Calu3 (cell line): ENCODE measurements at regions not wholly inside any gene's neighbourhood (a gene's known extent, or its start where the extent isn't known, plus 50 kb on each side); places are given as distances from the start of the nearest gene placed in this dataset.

Source experiments
- BruUV-seq: library from RNA; stranded (reverse); fragments of 400-500 nt; replicated peaks from 2 replicates; lab custom pipeline; 2021; lab: Mats Ljungman, UMichigan
- CTCF ChIA-PET: fragments of 300-600 bp; sonication (Branson Sonifier 250); formaldehyde crosslinking; loops from one replicate; lab custom pipeline; 2022; ENCODE audit warnings: antibody characterized with exemption; lab: Charles Lee
- DNase-seq: peaks from one replicate; pipeline ENCODE4 v3.0.0; 2022
- H3K27ac Mint-ChIP-seq: one replicate; pipeline ENCODE4 v1.8.0; 2022; ENCODE audit warnings: mixed read lengths; ENCODE audit not compliant: unreplicated experiment
- H3K27me3 Mint-ChIP-seq: one replicate; pipeline ENCODE4 v1.8.0; 2022; ENCODE audit warnings: mixed read lengths; ENCODE audit not compliant: unreplicated experiment
- H3K36me3 Mint-ChIP-seq: one replicate; pipeline ENCODE4 v1.8.0; 2022; ENCODE audit warnings: mild to moderate bottlenecking, moderate library complexity, mixed read lengths; ENCODE audit not compliant: insufficient read depth, unreplicated experiment
- H3K4me1 Mint-ChIP-seq: one replicate; pipeline ENCODE4 v1.8.0; 2022; ENCODE audit warnings: mild to moderate bottlenecking, low read depth, mixed read lengths; ENCODE audit not compliant: unreplicated experiment
- H3K4me3 Mint-ChIP-seq: one replicate; pipeline ENCODE4 v1.8.0; 2022; ENCODE audit warnings: mild to moderate bottlenecking, low read depth, moderate library complexity, mixed read lengths; ENCODE audit not compliant: unreplicated experiment
- H3K9me3 Mint-ChIP-seq: one replicate; pipeline ENCODE4 v1.8.0; 2022; ENCODE audit warnings: low read depth, mixed read lengths; ENCODE audit not compliant: unreplicated experiment
- CTCF ChIP-seq: fragments of 200-600 bp; IDR thresholded peaks from one replicate; pipeline ENCODE4 v1.8.0; 2022; ENCODE audit warnings: antibody characterized with exemption; ENCODE audit not compliant: unreplicated experiment
- intact Hi-C: fragments of 100-400 bp; cut with micrococcal nuclease; formaldehyde crosslinking; loops from one replicate; pipeline ENCODE4 v1.10.0; 2022; ENCODE audit not compliant: unreplicated experiment

DNA sequence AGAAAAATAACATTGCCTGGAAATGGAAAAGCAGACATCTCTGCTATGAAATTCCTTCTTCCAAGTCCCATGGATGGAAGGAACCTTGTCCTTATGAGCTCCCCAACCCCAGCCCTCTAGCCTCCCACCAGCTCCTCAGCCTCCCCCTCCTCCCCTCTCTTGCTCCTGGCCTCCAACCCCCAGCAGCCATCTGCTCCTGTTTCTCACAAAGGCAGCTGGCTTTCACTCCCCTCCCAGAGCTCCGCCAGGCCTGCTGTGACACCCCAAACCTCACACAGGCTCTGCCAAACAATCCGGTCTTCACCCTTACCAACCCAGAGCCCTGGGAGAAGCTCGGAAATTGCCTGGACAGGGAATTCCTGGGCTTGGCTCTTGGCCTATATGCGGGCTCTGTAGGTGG, 69.2 kb downstream of the KLHDC7A start:
- Mint-ChIP-seq H3K27ac (no peak overlapping the region), H3K9me3 (no peaks in the 10 kb centered on the region), H3K27me3 (peaks cover 93% of the 10 kb centered on the region), H3K4me3 (no peak overlapping the region), H3K4me1 (no peaks in the 10 kb centered on the region), H3K36me3 (no peaks in the 10 kb centered on the region)
- no peak for TF ChIP-seq CTCF
- no TSS peak for BruUV-seq
- CTCF ChIA-PET: no interaction called here
- DNase-seq: no peak
- intact Hi-C loops: no loop called here

- Mint-ChIP-seq H3K27ac (no peak overlapping the region), H3K36me3 (no peaks in the 10 kb centered on the region), H3K27me3 (peaks cover 92% of the 10 kb centered on the region), H3K9me3 (no peaks in the 10 kb centered on the region), H3K4me3 (no peak overlapping the region), H3K4me1 (no peaks in the 10 kb centered on the region)
- no TSS peak for BruUV-seq
- DNase-seq: no peak
- intact Hi-C loops: no loop called here
- CTCF ChIA-PET: no interaction called here
- no peak for TF ChIP-seq CTCF
Observed at GRCh38 chr1:18552631-18553030, 71.9 kb downstream of the KLHDC7A start.

GRCh38 chr1:18553388-18553787, 72.7 kb downstream of the KLHDC7A start:
- CTCF ChIA-PET: interaction anchor here (1.1 kb wide), 1 partner anchor 28 kb away, joined by 3 read pairs; no protein-coding TSS in a partner anchor
- intact Hi-C loops: no loop called here
- no TSS peak for BruUV-seq

DNA sequence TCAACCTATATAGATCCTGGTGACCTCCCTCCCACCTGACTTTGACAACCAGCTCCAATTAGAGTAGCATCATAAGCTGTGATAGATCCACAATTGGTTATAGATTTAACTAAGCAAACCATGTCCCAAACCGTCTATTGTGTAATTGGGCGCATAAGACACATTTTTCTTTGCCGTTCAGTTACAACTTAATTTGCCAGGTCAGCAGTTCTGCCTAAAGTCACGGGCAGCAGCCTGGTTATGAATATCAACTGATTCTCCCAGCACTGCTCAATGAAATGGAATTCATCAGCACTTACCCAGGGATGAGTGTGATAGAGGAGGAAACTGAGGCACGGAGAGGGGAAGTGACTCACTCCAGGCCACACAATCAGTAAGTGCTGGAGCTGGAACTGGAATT, 73.4 kb downstream of the KLHDC7A start:
- Mint-ChIP-seq H3K36me3 (no peaks in the 10 kb centered on the region), H3K27me3 (peaks cover 94% of the 10 kb centered on the region), H3K27ac (no peak overlapping the region), H3K9me3 (no peaks in the 10 kb centered on the region), H3K4me3 (no peak overlapping the region), H3K4me1 (no peaks in the 10 kb centered on the region)
- intact Hi-C loops: no loop called here
- no peak for TF ChIP-seq CTCF
- CTCF ChIA-PET: interaction anchor here (1.1 kb wide), 1 partner anchor 27 kb away, joined by 3 read pairs; no protein-coding TSS in a partner anchor
- DNase-seq: no peak
- BruUV-seq: no TSS peak

More at GRCh38 chr1:18553388-18553787, 72.7 kb downstream of the KLHDC7A start:
- no peak for DNase-seq
- Mint-ChIP-seq H3K27me3 (peaks cover 92% of the 10 kb centered on the region), H3K36me3 (no peaks in the 10 kb centered on the region), H3K4me1 (no peaks in the 10 kb centered on the region), H3K27ac (no peak overlapping the region), H3K4me3 (no peak overlapping the region), H3K9me3 (no peaks in the 10 kb centered on the region)
- no peak for TF ChIP-seq CTCF
